ENCODE measurements at regions not wholly inside any gene's neighbourhood (a gene's known extent, or its start where the extent isn't known, plus 50 kb on each side); places are given as distances from the start of the nearest gene placed in this dataset.

GRCh38 chr10:71089162-71089561, 123.2 kb upstream of the UNC5B start:
- H3K4me3 ChIP-seq (ENCODE audit: low read depth, low read length), result no peak overlapping the region
- no peak for TF ChIP-seq CTCF (conservative IDR thresholded peaks at IDR 0.05; ENCODE audit: low read depth, low read length)
- no peak for DNase-seq (ENCODE audit: low read depth)

GRCh38 chr10:71090330-71090729, 122.0 kb upstream of the UNC5B start:
- DNase-seq (ENCODE audit: low read depth), result no peak
- no peak for TF ChIP-seq CTCF (conservative IDR thresholded peaks at IDR 0.05; ENCODE audit: low read depth, low read length)
- no peak overlapping the region for H3K4me3 ChIP-seq (ENCODE audit: low read depth, low read length)

- H3K4me3 ChIP-seq (ENCODE audit: low read depth, low read length), result no peak overlapping the region
- DNase-seq (ENCODE audit: low read depth), result no peak
- no peak for TF ChIP-seq CTCF (conservative IDR thresholded peaks at IDR 0.05; ENCODE audit: low read depth, low read length)
Observed at GRCh38 chr10:71090801-71091200, 121.6 kb upstream of the UNC5B start.

- DNase-seq (ENCODE audit: low read depth), result no peak
- H3K4me3 ChIP-seq (ENCODE audit: low read depth, low read length), result no peak overlapping the region
- TF ChIP-seq CTCF (conservative IDR thresholded peaks at IDR 0.05; ENCODE audit: low read depth, low read length), result no peak
Observed at GRCh38 chr10:71092812-71093401, 119.5 kb upstream of the UNC5B start.

GRCh38 chr10:71093531-71093930, 118.8 kb upstream of the UNC5B start:
- DNase-seq (ENCODE audit: low read depth), result no peak
- no peak overlapping the region for H3K4me3 ChIP-seq (ENCODE audit: low read depth, low read length)
- no peak for TF ChIP-seq CTCF (conservative IDR thresholded peaks at IDR 0.05; ENCODE audit: low read depth, low read length)

GRCh38 chr10:71094712-71095390, 117.5 kb upstream of the UNC5B start:
- H3K4me3 ChIP-seq (ENCODE audit: low read depth, low read length), result no peak overlapping the region
- TF ChIP-seq CTCF (conservative IDR thresholded peaks at IDR 0.05; ENCODE audit: low read depth, low read length), result no peak
- no peak for DNase-seq (ENCODE audit: low read depth)
